ENCODE measurements at regions not wholly inside any gene's neighbourhood (a gene's known extent, or its start where the extent isn't known, plus 50 kb on each side); places are given as distances from the start of the nearest gene placed in this dataset.

GRCh38 chr9:87086221-87086818, 139.0 kb upstream of the GAS1 start:
- Histone ChIP-seq H3K27ac (ENCODE audit: poor library complexity, severe bottlenecking) (no peak overlapping the region), H3K27me3 (ENCODE audit: insufficient read depth, poor library complexity, severe bottlenecking) (no peaks in the 10 kb centered on the region), H3K36me3 (ENCODE audit: low read depth) (no peaks in the 10 kb centered on the region), H3K9me3 (ENCODE audit: severe bottlenecking) (no peaks in the 10 kb centered on the region), H3K4me1 (ENCODE audit: insufficient read depth, poor library complexity, severe bottlenecking) (no peaks in the 10 kb centered on the region), H3K4me3 (ENCODE audit: severe bottlenecking) (no peak overlapping the region)
- TF ChIP-seq, protein P1, sequence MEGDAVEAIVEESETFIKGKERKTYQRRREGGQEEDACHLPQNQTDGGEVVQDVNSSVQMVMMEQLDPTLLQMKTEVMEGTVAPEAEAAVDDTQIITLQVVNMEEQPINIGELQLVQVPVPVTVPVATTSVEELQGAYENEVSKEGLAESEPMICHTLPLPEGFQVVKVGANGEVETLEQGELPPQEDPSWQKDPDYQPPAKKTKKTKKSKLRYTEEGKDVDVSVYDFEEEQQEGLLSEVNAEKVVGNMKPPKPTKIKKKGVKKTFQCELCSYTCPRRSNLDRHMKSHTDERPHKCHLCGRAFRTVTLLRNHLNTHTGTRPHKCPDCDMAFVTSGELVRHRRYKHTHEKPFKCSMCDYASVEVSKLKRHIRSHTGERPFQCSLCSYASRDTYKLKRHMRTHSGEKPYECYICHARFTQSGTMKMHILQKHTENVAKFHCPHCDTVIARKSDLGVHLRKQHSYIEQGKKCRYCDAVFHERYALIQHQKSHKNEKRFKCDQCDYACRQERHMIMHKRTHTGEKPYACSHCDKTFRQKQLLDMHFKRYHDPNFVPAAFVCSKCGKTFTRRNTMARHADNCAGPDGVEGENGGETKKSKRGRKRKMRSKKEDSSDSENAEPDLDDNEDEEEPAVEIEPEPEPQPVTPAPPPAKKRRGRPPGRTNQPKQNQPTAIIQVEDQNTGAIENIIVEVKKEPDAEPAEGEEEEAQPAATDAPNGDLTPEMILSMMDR (IDR thresholded peaks at IDR 0.05; ENCODE audit: poor library complexity, severe bottlenecking), result no peak
- ATAC-seq (ENCODE audit: low read depth), result no peak
- DNase-seq (ENCODE audit: low spot score), result no peak

GRCh38 chr9:87087197-87087596, 139.9 kb upstream of the GAS1 start:
- Histone ChIP-seq H3K27ac (ENCODE audit: poor library complexity, severe bottlenecking) (no peak overlapping the region), H3K27me3 (ENCODE audit: insufficient read depth, poor library complexity, severe bottlenecking) (no peaks in the 10 kb centered on the region), H3K4me3 (ENCODE audit: severe bottlenecking) (no peak overlapping the region), H3K9me3 (ENCODE audit: severe bottlenecking) (no peaks in the 10 kb centered on the region), H3K36me3 (ENCODE audit: low read depth) (no peaks in the 10 kb centered on the region), H3K4me1 (ENCODE audit: insufficient read depth, poor library complexity, severe bottlenecking) (no peaks in the 10 kb centered on the region)
- no peak for DNase-seq (ENCODE audit: low spot score)
- ATAC-seq (ENCODE audit: low read depth), result no peak
- TF ChIP-seq, protein P1 (IDR thresholded peaks at IDR 0.05; ENCODE audit: poor library complexity, severe bottlenecking), result no peak

GRCh38 chr9:87088192-87088591, 140.9 kb upstream of the GAS1 start:
- no peaks in the 10 kb centered on the region for H3K4me1 ChIP-seq (ENCODE audit: insufficient read depth, poor library complexity, severe bottlenecking)
- H3K4me3 ChIP-seq (ENCODE audit: severe bottlenecking), result no peak overlapping the region
- DNase-seq (ENCODE audit: low spot score), result no peak
- no peaks in the 10 kb centered on the region for H3K27me3 ChIP-seq (ENCODE audit: insufficient read depth, poor library complexity, severe bottlenecking)
- H3K36me3 ChIP-seq (ENCODE audit: low read depth), result no peaks in the 10 kb centered on the region
- ATAC-seq (ENCODE audit: low read depth), result no peak
- no peaks in the 10 kb centered on the region for H3K9me3 ChIP-seq (ENCODE audit: severe bottlenecking)
- H3K27ac ChIP-seq (ENCODE audit: poor library complexity, severe bottlenecking), result no peak overlapping the region
- TF ChIP-seq, protein P1 (IDR thresholded peaks at IDR 0.05; ENCODE audit: poor library complexity, severe bottlenecking), result no peak

DNA sequence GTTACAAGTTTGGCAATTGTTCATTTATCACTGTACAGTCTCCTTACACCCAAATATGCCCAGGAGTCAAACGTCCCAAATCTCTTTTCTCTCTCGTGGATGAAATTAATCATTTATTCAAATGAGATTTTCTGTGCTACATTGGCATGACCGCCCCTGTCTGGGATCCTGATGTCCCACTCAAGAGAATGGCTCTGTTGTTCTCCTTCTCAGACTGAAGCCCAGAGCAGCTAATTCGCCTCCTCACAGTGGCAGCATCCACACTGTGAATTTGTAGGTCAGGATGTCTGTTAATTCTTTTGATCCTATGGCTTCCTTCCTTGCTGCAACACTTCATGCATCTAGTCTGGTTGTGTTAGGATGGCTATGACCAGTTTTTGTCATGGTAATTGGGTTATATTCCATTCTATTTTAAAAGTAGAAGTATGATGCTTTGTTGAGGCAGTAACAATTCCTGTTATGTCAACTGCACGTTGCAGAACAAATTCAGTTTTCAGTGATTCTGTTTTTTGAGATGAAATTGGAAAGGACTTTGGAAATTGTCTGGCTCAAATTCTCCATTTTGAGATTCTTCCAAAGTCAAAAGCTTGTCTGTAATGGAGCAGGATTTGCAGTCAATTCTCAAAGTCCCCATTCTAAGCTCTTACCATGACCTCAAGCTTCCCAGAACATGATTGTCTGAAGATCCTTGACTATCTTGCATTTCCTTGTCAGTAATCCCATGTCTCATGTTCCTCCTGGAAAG, 141.5 kb upstream of the GAS1 start:
- Histone ChIP-seq H3K36me3 (ENCODE audit: low read depth) (no peaks in the 10 kb centered on the region), H3K4me1 (ENCODE audit: insufficient read depth, poor library complexity, severe bottlenecking) (no peaks in the 10 kb centered on the region), H3K9me3 (ENCODE audit: severe bottlenecking) (no peaks in the 10 kb centered on the region), H3K27me3 (ENCODE audit: insufficient read depth, poor library complexity, severe bottlenecking) (no peaks in the 10 kb centered on the region), H3K4me3 (ENCODE audit: severe bottlenecking) (no peak overlapping the region), H3K27ac (ENCODE audit: poor library complexity, severe bottlenecking) (no peak overlapping the region)
- no peak for DNase-seq (ENCODE audit: low spot score)
- TF ChIP-seq, protein P1 (IDR thresholded peaks at IDR 0.05; ENCODE audit: poor library complexity, severe bottlenecking), result no peak
- ATAC-seq (ENCODE audit: low read depth), result no peak

- Histone ChIP-seq H3K9me3 (ENCODE audit: severe bottlenecking) (no peaks in the 10 kb centered on the region), H3K27ac (ENCODE audit: poor library complexity, severe bottlenecking) (no peak overlapping the region), H3K27me3 (ENCODE audit: insufficient read depth, poor library complexity, severe bottlenecking) (no peaks in the 10 kb centered on the region), H3K4me1 (ENCODE audit: insufficient read depth, poor library complexity, severe bottlenecking) (no peaks in the 10 kb centered on the region), H3K36me3 (ENCODE audit: low read depth) (no peaks in the 10 kb centered on the region), H3K4me3 (ENCODE audit: severe bottlenecking) (no peak overlapping the region)
- ATAC-seq (ENCODE audit: low read depth), result no peak
- DNase-seq (ENCODE audit: low spot score), result no peak
- TF ChIP-seq, protein P1 (IDR thresholded peaks at IDR 0.05; ENCODE audit: poor library complexity, severe bottlenecking), result no peak
Measured at GRCh38 chr9:87089506-87089905, 142.2 kb upstream of the GAS1 start.

Data from RWPE2 (cell line).